ENCODE measurements at regions not wholly inside any gene's neighbourhood (a gene's known extent, or its start where the extent isn't known, plus 50 kb on each side); places are given as distances from the start of the nearest gene placed in this dataset.

- TF ChIP-seq, protein P1, sequence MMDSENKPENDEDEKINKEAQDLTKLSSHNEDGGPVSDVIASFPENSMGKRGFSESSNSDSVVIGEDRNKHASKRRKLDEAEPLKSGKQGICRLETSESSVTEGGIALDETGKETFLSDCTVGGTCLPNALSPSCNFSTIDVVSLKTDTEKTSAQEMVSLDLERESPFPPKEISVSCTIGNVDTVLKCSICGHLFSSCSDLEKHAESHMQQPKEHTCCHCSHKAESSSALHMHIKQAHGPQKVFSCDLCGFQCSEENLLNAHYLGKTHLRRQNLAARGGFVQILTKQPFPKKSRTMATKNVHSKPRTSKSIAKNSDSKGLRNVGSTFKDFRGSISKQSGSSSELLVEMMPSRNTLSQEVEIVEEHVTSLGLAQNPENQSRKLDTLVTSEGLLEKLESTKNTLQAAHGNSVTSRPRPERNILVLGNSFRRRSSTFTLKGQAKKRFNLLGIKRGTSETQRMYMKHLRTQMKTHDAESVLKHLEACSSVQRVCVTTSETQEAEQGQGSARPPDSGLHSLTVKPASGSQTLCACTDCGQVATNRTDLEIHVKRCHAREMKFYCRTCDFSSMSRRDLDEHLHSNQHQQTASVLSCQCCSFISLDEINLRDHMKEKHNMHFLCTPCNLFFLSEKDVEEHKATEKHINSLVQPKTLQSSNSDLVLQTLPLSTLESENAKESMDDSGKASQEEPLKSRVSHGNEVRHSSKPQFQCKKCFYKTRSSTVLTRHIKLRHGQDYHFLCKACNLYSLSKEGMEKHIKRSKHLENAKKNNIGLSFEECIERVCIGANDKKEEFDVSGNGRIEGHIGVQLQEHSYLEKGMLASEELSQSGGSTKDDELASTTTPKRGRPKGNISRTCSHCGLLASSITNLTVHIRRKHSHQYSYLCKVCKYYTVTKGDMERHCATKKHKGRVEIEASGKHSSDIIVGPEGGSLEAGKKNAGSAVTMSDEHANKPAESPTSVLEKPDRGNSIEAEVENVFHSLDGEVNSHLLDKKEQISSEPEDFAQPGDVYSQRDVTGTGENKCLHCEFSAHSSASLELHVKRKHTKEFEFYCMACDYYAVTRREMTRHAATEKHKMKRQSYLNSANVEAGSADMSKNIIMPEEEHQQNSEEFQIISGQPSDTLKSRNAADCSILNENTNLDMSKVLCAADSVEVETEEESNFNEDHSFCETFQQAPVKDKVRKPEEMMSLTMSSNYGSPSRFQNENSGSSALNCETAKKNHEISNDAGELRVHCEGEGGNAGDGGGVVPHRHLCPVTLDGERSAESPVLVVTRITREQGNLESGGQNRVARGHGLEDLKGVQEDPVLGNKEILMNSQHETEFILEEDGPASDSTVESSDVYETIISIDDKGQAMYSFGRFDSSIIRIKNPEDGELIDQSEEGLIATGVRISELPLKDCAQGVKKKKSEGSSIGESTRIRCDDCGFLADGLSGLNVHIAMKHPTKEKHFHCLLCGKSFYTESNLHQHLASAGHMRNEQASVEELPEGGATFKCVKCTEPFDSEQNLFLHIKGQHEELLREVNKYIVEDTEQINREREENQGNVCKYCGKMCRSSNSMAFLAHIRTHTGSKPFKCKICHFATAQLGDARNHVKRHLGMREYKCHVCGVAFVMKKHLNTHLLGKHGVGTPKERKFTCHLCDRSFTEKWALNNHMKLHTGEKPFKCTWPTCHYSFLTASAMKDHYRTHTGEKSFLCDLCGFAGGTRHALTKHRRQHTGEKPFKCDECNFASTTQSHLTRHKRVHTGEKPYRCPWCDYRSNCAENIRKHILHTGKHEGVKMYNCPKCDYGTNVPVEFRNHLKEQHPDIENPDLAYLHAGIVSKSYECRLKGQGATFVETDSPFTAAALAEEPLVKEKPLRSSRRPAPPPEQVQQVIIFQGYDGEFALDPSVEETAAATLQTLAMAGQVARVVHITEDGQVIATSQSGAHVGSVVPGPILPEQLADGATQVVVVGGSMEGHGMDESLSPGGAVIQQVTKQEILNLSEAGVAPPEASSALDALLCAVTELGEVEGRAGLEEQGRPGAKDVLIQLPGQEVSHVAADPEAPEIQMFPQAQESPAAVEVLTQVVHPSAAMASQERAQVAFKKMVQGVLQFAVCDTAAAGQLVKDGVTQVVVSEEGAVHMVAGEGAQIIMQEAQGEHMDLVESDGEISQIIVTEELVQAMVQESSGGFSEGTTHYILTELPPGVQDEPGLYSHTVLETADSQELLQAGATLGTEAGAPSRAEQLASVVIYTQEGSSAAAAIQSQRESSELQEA (IDR thresholded peaks at IDR 0.05; ENCODE audit: low read depth), result no peak
- no peak for TF ChIP-seq NR2C1 (IDR thresholded peaks at IDR 0.05)
- TF ChIP-seq NR2C1 (tag; IDR thresholded peaks at IDR 0.05), result no peak
- no peak for TF ChIP-seq E2F3 (CRISPR knock-in tag; IDR thresholded peaks at IDR 0.05)
- no peak for TF ChIP-seq SUPT5H (IDR thresholded peaks at IDR 0.05)
Measured at GRCh38 chrX:101986586-101986985, 54.8 kb upstream of the ZMAT1 start (continued).
